ENCODE measurements at regions not wholly inside any gene's neighbourhood (a gene's known extent, or its start where the extent isn't known, plus 50 kb on each side); places are given as distances from the start of the nearest gene placed in this dataset.

GRCh38 chrX:13891377-13892140 is 74.7 kb upstream of the GPM6B start:
- Histone ChIP-seq H3K79me2 (ENCODE audit: control insufficient read depth, insufficient read depth, low read length, unreplicated experiment) (no peaks in the 10 kb centered on the region), H3K36me3 (ENCODE audit: insufficient read depth, low read length) (no peaks in the 10 kb centered on the region), H3K4me3 (ENCODE audit: low read depth, low read length) (no peak overlapping the region), H3K27me3 (ENCODE audit: insufficient read depth, low read length) (no peaks in the 10 kb centered on the region), H2AFZ (ENCODE audit: low read length, unreplicated experiment) (no peak overlapping the region), H3K27ac (ENCODE audit: low read depth, low read length) (no peak overlapping the region), H3K4me1 (ENCODE audit: control insufficient read depth, insufficient read depth, low read length, unreplicated experiment) (peaks cover 21% of the 10 kb centered on the region)

GRCh38 chrX:13890806-13891205 is 73.9 kb upstream of the GPM6B start:
- no peaks in the 10 kb centered on the region for H3K79me2 ChIP-seq (ENCODE audit: control insufficient read depth, insufficient read depth, low read length, unreplicated experiment)
- H3K4me1 ChIP-seq (ENCODE audit: control insufficient read depth, insufficient read depth, low read length, unreplicated experiment) = peaks cover 21% of the 10 kb centered on the region
- H3K27ac ChIP-seq (ENCODE audit: low read depth, low read length) = no peak overlapping the region
- H2AFZ ChIP-seq (ENCODE audit: low read length, unreplicated experiment) = no peak overlapping the region
- no peak overlapping the region for H3K4me3 ChIP-seq (ENCODE audit: low read depth, low read length)
- no peaks in the 10 kb centered on the region for H3K36me3 ChIP-seq (ENCODE audit: insufficient read depth, low read length)
- H3K27me3 ChIP-seq (ENCODE audit: insufficient read depth, low read length) = no peaks in the 10 kb centered on the region

- Histone ChIP-seq H3K4me1 (ENCODE audit: control insufficient read depth, insufficient read depth, low read length, unreplicated experiment) (no peaks in the 10 kb centered on the region), H3K27me3 (ENCODE audit: insufficient read depth, low read length) (no peaks in the 10 kb centered on the region), H3K4me3 (ENCODE audit: low read depth, low read length) (no peak overlapping the region), H3K27ac (ENCODE audit: low read depth, low read length) (no peak overlapping the region), H3K79me2 (ENCODE audit: control insufficient read depth, insufficient read depth, low read length, unreplicated experiment) (no peaks in the 10 kb centered on the region), H3K36me3 (ENCODE audit: insufficient read depth, low read length) (no peaks in the 10 kb centered on the region), H2AFZ (ENCODE audit: low read length, unreplicated experiment) (no peak overlapping the region)
Measured at GRCh38 chrX:13888284-13888683, 71.4 kb upstream of the GPM6B start.

GRCh38 chrX:13885591-13885990 is 68.7 kb upstream of the GPM6B start:
- H3K36me3 ChIP-seq (ENCODE audit: insufficient read depth, low read length) = no peaks in the 10 kb centered on the region
- no peak overlapping the region for H3K27ac ChIP-seq (ENCODE audit: low read depth, low read length)
- H3K4me1 ChIP-seq (ENCODE audit: control insufficient read depth, insufficient read depth, low read length, unreplicated experiment) = no peaks in the 10 kb centered on the region
- H3K79me2 ChIP-seq (ENCODE audit: control insufficient read depth, insufficient read depth, low read length, unreplicated experiment) = no peaks in the 10 kb centered on the region
- no peaks in the 10 kb centered on the region for H3K27me3 ChIP-seq (ENCODE audit: insufficient read depth, low read length)
- no peak overlapping the region for H2AFZ ChIP-seq (ENCODE audit: low read length, unreplicated experiment)
- no peak overlapping the region for H3K4me3 ChIP-seq (ENCODE audit: low read depth, low read length)

- no peak overlapping the region; the same call in 1 of the 2 replicates for H3K4me3 ChIP-seq (ENCODE audit: low read depth, low read length)
- H3K79me2 ChIP-seq (ENCODE audit: control insufficient read depth, insufficient read depth, low read length, unreplicated experiment) = no peaks in the 10 kb centered on the region
- H3K27me3 ChIP-seq (ENCODE audit: insufficient read depth, low read length) = no peaks in the 10 kb centered on the region
- H3K4me1 ChIP-seq (ENCODE audit: control insufficient read depth, insufficient read depth, low read length, unreplicated experiment) = peaks cover 10% of the 10 kb centered on the region
- no peaks in the 10 kb centered on the region for H3K36me3 ChIP-seq (ENCODE audit: insufficient read depth, low read length)
- H3K27ac ChIP-seq (ENCODE audit: low read depth, low read length) = peak overlapping the region; percentile 12; the same call in 1 of the 2 replicates
- peak overlapping the region; percentile 50 for H2AFZ ChIP-seq (ENCODE audit: low read length, unreplicated experiment)
Measured at GRCh38 chrX:13876652-13877051, 59.8 kb upstream of the GPM6B start.

GRCh38 chrX:13875572-13875971 is 58.7 kb upstream of the GPM6B start:
- H3K4me1 ChIP-seq (ENCODE audit: control insufficient read depth, insufficient read depth, low read length, unreplicated experiment) = peaks cover 10% of the 10 kb centered on the region

GRCh38 chrX:13868591-13868990 is 51.7 kb upstream of the GPM6B start:
- H3K27me3 ChIP-seq (ENCODE audit: insufficient read depth, low read length) = no peaks in the 10 kb centered on the region
- H3K79me2 ChIP-seq (ENCODE audit: control insufficient read depth, insufficient read depth, low read length, unreplicated experiment) = no peaks in the 10 kb centered on the region
- H3K4me3 ChIP-seq (ENCODE audit: low read depth, low read length) = no peak overlapping the region

More at GRCh38 chrX:13875572-13875971, 58.7 kb upstream of the GPM6B start:
- no peaks in the 10 kb centered on the region for H3K79me2 ChIP-seq (ENCODE audit: control insufficient read depth, insufficient read depth, low read length, unreplicated experiment)
- H3K27me3 ChIP-seq (ENCODE audit: insufficient read depth, low read length) = no peaks in the 10 kb centered on the region
- H2AFZ ChIP-seq (ENCODE audit: low read length, unreplicated experiment) = no peak overlapping the region
- H3K27ac ChIP-seq (ENCODE audit: low read depth, low read length) = no peak overlapping the region
- no peaks in the 10 kb centered on the region for H3K36me3 ChIP-seq (ENCODE audit: insufficient read depth, low read length)
- no peak overlapping the region for H3K4me3 ChIP-seq (ENCODE audit: low read depth, low read length)

More at GRCh38 chrX:13868591-13868990, 51.7 kb upstream of the GPM6B start:
- no peak overlapping the region for H2AFZ ChIP-seq (ENCODE audit: low read length, unreplicated experiment)
- no peaks in the 10 kb centered on the region for H3K36me3 ChIP-seq (ENCODE audit: insufficient read depth, low read length)
- peaks cover 33% of the 10 kb centered on the region for H3K4me1 ChIP-seq (ENCODE audit: control insufficient read depth, insufficient read depth, low read length, unreplicated experiment)
- H3K27ac ChIP-seq (ENCODE audit: low read depth, low read length) = peak overlapping the region; percentile 90

Data from ACC112 (cell line).